ENCODE measurements at regions not wholly inside any gene's neighbourhood (a gene's known extent, or its start where the extent isn't known, plus 50 kb on each side); places are given as distances from the start of the nearest gene placed in this dataset.
"Not testable (repeated sequence)": the region's sequence is repeated elsewhere in the genome, so short reads cannot be mapped to it uniquely, and the experiment has no call there.

- no peak for DNase-seq (ENCODE audit: low read depth in 2 of 2)
Observed at GRCh38 chrX:77003530-77003929, 443.7 kb upstream of the FGF16 start.

DNA sequence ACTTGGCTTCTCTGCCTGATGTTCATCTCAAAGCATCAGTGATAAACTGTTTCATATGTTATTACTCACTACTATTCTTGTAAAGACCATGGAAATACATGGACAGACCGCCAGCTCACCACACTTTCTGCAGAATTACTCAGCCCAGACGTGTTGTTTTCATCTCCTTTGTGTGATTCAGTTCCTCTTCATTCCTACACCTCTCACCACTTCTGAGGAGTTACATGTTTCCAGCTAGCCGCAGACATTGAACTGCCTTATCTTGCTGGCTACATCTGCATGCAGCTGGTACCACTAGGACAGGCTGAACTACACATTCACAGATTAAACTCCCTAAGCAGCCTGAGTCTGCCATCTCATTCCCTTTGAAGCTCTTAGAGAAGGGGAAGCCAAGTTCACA is 443.2 kb upstream of the FGF16 start:
- peak in 1 of 2 donors; percentile 1 for DNase-seq (ENCODE audit: low read depth in 2 of 2)

GRCh38 chrX:77009691-77010090 is 437.5 kb upstream of the FGF16 start:
- DNase-seq (ENCODE audit: low read depth in 2 of 2), result no peak

DNA sequence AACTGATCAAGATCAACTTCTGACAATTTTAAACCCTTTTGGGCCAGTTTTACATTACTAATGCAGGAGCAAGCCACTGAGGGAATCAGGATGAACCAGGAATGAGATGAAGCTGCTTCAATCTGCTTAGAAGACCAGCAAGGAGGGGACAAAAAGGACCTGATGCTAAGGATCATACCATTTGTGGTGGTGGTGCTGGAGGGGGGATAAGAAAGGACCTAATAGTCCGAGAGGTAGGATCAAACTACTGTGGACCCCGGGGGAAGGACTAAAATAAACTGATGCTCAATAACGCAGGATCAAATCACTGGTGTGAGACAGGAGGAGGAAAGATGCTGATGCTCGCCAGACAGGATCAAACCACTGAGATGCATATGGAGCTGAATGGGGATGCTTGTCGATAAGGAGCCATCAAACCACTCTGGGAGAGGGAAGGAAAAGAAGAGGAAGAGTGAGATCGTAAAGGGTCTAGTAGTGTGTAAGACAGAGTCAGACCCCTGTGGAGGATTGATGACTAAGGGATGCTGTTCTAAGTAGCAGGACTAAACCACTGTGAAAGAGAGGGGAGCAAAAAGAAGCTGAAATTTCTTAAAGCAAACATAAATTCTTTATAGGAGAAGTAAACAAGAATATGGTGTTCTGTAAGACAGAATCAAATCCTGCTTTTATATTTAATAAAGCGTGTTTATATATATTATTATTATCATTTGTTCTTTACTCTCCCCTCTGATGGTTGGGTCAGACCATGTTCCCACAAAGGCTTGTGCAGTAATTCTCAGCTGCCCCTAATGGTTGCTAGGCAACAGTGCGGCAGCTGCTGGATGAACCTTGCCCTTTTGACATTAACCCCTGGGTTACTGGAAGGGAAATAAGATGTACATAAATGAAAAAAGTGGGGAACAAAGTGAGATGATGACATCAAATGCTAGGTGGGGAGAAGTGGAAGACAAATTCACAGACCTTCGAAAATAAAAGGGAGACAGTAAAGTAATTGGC is 432.5 kb upstream of the FGF16 start:
- DNase-seq (ENCODE audit: low read depth in 2 of 2), result no peak

DNA sequence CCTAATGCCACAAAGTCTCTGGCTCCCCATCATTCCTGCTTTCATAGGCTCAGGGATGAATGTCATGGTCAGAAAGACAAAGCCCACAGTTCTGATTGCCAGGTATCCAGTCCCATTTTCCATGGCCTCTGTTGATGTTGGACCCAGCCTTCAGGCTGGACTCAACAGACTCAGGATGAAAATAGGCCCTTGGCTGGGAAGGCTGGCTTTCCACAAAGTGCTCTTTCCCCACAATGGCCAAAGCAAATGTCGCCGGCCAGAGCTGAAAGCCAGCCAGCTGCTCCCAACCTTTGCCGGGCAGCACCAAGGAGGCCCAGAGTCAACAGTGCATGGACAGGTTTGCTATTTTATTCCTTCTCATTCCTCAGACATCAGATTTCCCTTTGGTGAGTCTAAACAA is 430.1 kb upstream of the FGF16 start:
- no peak for DNase-seq (ENCODE audit: low read depth in 2 of 2)

DNA sequence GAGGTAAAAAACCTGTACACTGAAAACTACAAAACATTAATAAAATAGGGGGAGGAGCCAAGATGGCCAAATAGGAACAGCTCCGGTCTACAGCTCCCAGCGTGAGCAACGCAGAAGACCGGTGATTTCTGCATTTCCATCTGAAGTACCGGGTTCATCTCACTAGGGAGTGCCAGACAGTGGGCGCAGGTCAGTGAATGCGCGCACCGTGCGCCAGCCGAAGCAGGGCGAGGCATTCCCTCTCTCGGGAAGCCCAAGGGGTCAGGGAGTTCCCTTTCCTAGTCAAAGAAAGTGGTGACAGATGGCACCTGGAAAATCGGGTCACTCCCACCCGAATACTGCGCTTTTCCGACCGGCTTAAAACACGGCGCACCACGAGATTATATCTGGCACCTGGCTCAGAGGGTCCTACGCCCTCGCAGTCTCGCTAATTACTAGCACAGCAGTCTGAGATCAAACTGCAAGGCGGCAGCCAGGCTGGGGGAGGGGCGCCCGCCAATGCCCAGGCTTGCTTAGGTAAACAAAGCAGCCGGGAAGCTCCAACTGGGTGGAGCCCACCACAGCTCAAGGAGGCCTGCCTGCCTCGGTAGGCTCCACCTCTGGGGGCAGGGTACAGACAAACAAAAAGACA is 400.9 kb upstream of the FGF16 start:
- DNase-seq (ENCODE audit: low read depth in 2 of 2), result not testable (repeated sequence)

DNA sequence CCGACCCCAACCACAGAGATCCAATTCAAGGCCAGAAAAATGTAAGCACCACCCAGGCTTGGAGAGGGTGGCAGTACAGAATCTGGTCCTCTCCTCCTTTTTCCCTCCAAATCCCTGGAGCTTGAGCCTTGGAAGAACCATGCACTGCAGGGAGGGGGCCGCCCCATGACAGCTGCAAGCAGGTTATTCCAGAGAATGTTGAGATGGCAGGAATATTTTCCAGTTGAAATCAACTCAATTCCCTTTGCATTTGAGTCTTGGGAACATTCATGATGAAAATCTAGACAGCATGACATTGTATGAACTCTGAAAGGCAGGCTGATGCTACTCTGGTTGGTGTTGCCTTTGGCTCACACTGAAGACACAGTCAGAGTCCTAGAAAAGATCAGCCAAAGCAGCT is 386.6 kb upstream of the FGF16 start:
- DNase-seq (ENCODE audit: low read depth in 2 of 2), result no peak

DNA sequence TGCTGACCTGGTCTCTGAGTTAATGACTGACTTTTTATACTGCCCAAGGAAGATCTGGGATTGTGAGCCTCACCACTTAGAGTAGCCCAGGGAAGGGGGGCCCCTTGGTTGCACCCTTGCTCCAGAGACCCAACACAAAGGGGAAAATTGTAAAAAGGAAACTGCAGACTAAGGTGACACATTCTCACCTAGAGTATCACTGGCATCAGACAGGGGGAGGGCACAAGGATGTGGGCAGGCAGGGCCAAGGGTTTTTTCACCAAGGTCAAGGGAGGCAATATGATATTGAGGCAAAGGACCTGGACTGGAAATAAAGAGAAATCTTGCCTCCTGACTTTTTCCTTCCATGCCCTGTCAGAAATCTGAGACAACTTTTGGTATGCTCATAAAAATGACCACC is 386.2 kb upstream of the FGF16 start:
- no peak for DNase-seq (ENCODE audit: low read depth in 2 of 2)

GRCh38 chrX:77061545-77061944 is 385.6 kb upstream of the FGF16 start:
- DNase-seq (ENCODE audit: low read depth in 2 of 2), result no peak

- no peak for DNase-seq (ENCODE audit: low read depth in 2 of 2)
Observed at GRCh38 chrX:77065896-77066295, 381.3 kb upstream of the FGF16 start.

- DNase-seq (ENCODE audit: low read depth in 2 of 2), result no peak
Observed at GRCh38 chrX:77070202-77070918, 376.8 kb upstream of the FGF16 start.

DNA sequence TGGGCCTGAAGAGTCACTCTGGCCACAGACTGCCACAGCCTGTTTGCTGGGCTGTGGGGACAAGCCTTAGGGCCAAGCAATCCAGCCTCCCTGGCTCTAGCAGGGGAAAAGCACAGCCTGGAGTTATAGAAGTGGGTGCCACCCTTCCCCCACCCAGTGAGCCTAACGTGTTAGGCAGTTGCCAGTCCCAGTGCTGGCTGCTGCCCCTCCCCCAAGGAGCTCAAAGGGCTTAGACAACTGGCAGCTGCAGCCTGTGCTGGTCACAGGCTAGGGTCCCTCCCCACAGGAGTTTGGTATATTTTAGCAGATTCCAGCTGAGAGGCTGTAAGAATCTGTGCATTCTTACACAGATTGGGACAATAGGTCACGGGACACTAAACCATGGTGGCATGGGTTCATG is 370.3 kb upstream of the FGF16 start:
- DNase-seq (ENCODE audit: low read depth in 2 of 2), result no peak

- DNase-seq (ENCODE audit: low read depth in 2 of 2), result not testable (repeated sequence)
Observed at GRCh38 chrX:77081237-77081636, 366.0 kb upstream of the FGF16 start.

DNA sequence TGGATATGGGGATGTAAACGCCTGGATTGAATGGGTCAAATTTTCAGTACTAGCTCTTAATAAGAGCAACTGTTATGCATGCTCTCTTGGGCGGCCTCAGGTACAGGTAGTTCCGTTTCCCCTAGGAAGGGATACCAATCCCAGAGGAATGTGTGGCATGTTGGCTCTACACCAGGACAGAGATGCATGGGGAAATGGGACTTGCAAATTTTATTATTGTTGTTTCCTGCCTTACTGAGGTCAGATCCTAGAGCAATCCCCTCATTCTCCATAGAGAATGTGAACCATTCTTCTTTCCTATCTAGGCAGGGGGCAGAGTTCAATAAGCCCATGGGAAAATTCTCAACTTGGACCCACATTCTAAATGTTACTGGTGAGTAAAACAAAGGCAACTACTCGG is 361.8 kb upstream of the FGF16 start:
- DNase-seq (ENCODE audit: low read depth in 2 of 2), result no peak

DNA sequence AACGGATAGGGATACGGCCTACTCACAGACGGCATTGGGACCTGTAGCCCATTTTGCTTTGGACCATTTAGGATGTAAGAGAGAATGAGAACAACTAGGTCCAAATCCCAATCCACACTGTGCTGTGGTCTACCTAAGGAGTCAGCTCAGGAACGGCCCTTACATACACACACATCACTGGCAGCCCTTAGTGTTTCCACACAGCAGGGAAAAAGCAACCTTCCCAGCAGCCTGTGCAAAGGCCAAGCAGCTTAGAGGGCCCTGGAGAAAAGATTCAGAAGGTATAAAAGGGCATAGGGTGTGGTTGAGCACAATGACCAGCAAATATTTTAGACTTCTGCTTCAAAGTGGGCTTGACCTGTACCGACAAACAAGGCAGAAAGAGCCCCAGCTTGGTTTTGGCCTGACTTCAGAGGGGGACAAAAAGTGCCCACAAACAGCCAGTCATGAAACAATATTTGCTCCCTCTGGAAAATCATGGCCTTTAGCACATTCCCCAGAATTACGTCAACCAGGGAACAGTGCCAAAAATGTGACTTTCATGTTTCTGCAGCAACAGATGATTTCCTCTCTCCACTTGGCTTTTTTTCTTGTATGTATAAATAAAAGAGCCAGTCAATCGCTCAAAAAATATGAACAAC is 359.5 kb upstream of the FGF16 start:
- no peak for DNase-seq (ENCODE audit: low read depth in 2 of 2)

DNA sequence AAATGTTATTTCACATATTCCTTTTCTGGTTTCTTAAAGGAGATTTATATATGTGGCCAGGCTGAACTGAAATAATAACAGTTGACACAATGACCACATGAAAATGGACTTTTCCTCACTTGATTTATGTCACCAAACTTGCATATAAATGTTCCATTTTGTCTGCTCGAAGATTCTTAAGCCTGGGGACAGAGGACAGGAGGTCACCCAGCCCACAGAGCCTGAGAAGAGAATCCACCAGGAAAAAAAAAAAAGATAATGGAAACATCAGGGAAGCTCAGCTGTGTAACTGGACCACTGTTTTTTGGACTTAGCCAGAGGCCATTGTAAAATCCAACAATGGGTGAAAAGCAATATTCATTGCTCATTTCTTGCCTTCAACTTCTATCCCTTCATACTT is 359.0 kb upstream of the FGF16 start:
- DNase-seq (ENCODE audit: low read depth in 2 of 2), result no peak

- no peak for DNase-seq (ENCODE audit: low read depth in 2 of 2)
Observed at GRCh38 chrX:77114501-77114900, 332.7 kb upstream of the FGF16 start.

DNA sequence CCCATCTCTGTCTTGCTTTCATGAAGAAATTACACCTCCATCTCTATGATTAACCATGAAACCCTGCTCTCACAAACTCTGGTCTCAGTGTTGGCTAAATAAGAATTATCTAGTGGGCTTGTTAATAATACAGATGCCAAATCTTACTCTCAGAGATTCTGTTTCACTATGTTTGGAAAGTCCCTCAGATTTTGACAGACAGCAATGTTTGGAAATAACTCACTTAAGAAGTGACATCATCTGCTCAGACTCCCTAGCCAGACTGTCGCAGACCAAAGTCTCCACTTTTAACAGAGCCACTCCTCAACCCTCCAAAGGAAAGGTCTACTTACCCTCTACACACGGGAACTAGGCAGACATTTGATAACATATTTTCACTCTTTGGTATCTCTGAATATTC is 328.5 kb upstream of the FGF16 start:
- no peak for DNase-seq (ENCODE audit: low read depth in 2 of 2)

DNA sequence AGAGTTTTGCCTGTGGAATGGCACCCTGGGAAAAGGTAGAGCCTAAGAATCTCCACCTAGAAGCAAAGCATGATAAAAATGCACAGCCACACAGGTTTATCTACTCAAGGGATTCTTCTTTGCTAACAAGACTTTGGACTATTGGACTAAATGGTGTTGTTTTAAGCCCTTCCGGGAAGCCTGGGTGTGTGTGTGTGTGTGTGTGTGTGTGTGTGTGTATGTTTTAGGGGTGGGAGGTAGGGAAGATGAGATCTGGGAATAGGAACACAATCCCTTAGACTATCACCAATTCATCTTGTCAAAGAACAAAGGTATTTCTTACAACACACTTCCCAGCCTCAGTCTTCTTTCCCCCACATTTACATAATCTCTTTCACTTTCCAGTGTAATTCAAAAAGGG is 327.5 kb upstream of the FGF16 start:
- DNase-seq (ENCODE audit: low read depth in 2 of 2), result no peak

GRCh38 chrX:77123917-77124316 is 323.3 kb upstream of the FGF16 start:
- DNase-seq (ENCODE audit: low read depth in 2 of 2), result not testable (repeated sequence)

GRCh38 chrX:77127571-77127970 is 319.6 kb upstream of the FGF16 start:
- DNase-seq (ENCODE audit: low read depth in 2 of 2), result not testable (repeated sequence)

- no peak for DNase-seq (ENCODE audit: low read depth in 2 of 2)
Observed at GRCh38 chrX:77143907-77144306, 303.3 kb upstream of the FGF16 start.
